RWPE2 (cell line): ENCODE measurements at regions not wholly inside any gene's neighbourhood (a gene's known extent, or its start where the extent isn't known, plus 50 kb on each side); places are given as distances from the start of the nearest gene placed in this dataset.

Experiments
- ATAC-seq: fragments of 200-7000 bp; cut with Tn5 transposase; 3 replicates; pipeline ENCODE4 v1.9.1; 2021; ENCODE audit warnings: low read depth
- DNase-seq: peaks from one replicate; pipeline ENCODE4 v3.0.0-alpha.2; 2020; ENCODE audit warnings: low spot score
- H3K27ac ChIP-seq: fragments of 450-650 bp; 2 replicates; pipeline ENCODE4 v1.5.1; 2017; ENCODE audit warnings: mild to moderate bottlenecking; ENCODE audit not compliant: poor library complexity, severe bottlenecking
- H3K27me3 ChIP-seq: fragments of 250-450 bp; sonication (Bioruptor Pico); 2 replicates; pipeline ENCODE4 v1.5.1; 2021; ENCODE audit warnings: mild to moderate bottlenecking, moderate library complexity; ENCODE audit not compliant: insufficient read depth, poor library complexity, severe bottlenecking
- H3K36me3 ChIP-seq: fragments of 250-450 bp; sonication (Bioruptor Pico); 2 replicates; pipeline ENCODE4 v1.5.1; 2020; ENCODE audit warnings: low read depth, mild to moderate bottlenecking, moderate library complexity
- H3K4me1 ChIP-seq: fragments of 250-450 bp; sonication (Bioruptor Pico); 2 replicates; pipeline ENCODE4 v1.5.1; 2021; ENCODE audit warnings: mild to moderate bottlenecking, moderate library complexity; ENCODE audit not compliant: insufficient read depth, poor library complexity, severe bottlenecking
- H3K4me3 ChIP-seq: fragments of 250-450 bp; sonication (Bioruptor Pico); 2 replicates; pipeline ENCODE4 v1.5.1; 2021; ENCODE audit warnings: mild to moderate bottlenecking, moderate library complexity; ENCODE audit not compliant: severe bottlenecking
- H3K9me3 ChIP-seq: fragments of 250-450 bp; sonication (Bioruptor Pico); 2 replicates; pipeline ENCODE4 v1.5.1; 2021; ENCODE audit warnings: mild to moderate bottlenecking, moderate library complexity; ENCODE audit not compliant: severe bottlenecking
- TF ChIP-seq, protein P1 (sequence below): fragments of 450-650 bp; IDR thresholded peaks from one replicate; pipeline ENCODE4 v1.5.1; 2017; ENCODE audit warnings: mild to moderate bottlenecking, moderate library complexity; ENCODE audit not compliant: poor library complexity, severe bottlenecking

DNA sequence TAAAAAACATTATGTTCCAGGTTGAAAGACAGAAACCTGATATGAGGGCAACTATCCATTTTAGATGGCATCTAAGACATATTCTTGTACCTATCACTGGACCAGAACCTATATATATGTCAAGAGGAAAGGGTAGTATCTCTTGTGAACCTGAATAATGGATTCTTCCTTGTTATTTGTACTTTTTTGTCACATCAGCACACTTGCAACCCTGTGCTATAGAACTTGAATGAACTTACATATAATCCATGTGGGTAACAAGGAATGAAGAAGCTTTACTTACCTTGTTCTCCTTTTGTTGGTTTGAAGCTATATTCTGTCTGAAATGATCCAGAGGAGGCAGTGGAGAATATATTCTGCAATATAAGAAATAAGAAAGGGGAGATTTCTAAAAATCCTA is 483.7 kb upstream of the ATXN8OS start:
- DNase-seq = no peak
- Histone ChIP-seq H3K4me1 (no peaks in the 10 kb centered on the region), H3K36me3 (no peaks in the 10 kb centered on the region), H3K27me3 (no peaks in the 10 kb centered on the region), H3K27ac (no peak overlapping the region), H3K9me3 (no peaks in the 10 kb centered on the region), H3K4me3 (no peak overlapping the region)
- no peak for ATAC-seq
- TF ChIP-seq, protein P1, sequence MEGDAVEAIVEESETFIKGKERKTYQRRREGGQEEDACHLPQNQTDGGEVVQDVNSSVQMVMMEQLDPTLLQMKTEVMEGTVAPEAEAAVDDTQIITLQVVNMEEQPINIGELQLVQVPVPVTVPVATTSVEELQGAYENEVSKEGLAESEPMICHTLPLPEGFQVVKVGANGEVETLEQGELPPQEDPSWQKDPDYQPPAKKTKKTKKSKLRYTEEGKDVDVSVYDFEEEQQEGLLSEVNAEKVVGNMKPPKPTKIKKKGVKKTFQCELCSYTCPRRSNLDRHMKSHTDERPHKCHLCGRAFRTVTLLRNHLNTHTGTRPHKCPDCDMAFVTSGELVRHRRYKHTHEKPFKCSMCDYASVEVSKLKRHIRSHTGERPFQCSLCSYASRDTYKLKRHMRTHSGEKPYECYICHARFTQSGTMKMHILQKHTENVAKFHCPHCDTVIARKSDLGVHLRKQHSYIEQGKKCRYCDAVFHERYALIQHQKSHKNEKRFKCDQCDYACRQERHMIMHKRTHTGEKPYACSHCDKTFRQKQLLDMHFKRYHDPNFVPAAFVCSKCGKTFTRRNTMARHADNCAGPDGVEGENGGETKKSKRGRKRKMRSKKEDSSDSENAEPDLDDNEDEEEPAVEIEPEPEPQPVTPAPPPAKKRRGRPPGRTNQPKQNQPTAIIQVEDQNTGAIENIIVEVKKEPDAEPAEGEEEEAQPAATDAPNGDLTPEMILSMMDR = no peak

- Histone ChIP-seq H3K4me3 (no peak overlapping the region), H3K9me3 (no peaks in the 10 kb centered on the region), H3K36me3 (no peaks in the 10 kb centered on the region), H3K4me1 (no peaks in the 10 kb centered on the region), H3K27me3 (no peaks in the 10 kb centered on the region), H3K27ac (no peak overlapping the region)
- no peak for DNase-seq
- ATAC-seq = no peak
- TF ChIP-seq, protein P1 = no peak
Observed at GRCh38 chr13:69619651-69620050, 488.0 kb upstream of the ATXN8OS start.

DNA sequence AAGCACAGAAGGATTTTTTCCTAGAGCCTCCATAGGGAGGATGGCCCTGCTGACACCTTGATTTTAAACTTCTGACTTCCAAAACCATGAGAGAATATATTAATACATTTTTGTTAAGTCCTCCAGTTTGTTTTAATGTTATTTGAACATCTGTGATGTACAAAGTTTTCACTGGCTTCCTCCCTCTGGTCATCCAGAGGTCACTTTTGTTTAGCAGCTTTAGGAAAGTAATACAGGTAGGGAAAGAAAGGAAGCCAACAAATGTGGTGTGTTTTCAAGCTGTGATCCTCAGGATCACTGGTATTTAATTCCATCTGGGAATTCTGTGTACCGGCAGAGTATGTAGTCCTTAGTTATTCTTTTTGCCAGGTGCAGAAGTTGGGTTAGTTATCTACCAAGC is 488.8 kb upstream of the ATXN8OS start:
- Histone ChIP-seq H3K27ac (no peak overlapping the region), H3K9me3 (no peaks in the 10 kb centered on the region), H3K4me3 (no peak overlapping the region), H3K36me3 (no peaks in the 10 kb centered on the region), H3K4me1 (no peaks in the 10 kb centered on the region), H3K27me3 (no peaks in the 10 kb centered on the region)
- TF ChIP-seq, protein P1 = no peak
- ATAC-seq (no peak), DNase-seq (no peak)

GRCh38 chr13:69618393-69618792 is 489.2 kb upstream of the ATXN8OS start:
- Histone ChIP-seq H3K4me3 (no peak overlapping the region), H3K4me1 (no peaks in the 10 kb centered on the region), H3K36me3 (no peaks in the 10 kb centered on the region), H3K27me3 (no peaks in the 10 kb centered on the region), H3K27ac (no peak overlapping the region), H3K9me3 (no peaks in the 10 kb centered on the region)
- TF ChIP-seq, protein P1 = no peak
- ATAC-seq = no peak
- DNase-seq = no peak

DNA sequence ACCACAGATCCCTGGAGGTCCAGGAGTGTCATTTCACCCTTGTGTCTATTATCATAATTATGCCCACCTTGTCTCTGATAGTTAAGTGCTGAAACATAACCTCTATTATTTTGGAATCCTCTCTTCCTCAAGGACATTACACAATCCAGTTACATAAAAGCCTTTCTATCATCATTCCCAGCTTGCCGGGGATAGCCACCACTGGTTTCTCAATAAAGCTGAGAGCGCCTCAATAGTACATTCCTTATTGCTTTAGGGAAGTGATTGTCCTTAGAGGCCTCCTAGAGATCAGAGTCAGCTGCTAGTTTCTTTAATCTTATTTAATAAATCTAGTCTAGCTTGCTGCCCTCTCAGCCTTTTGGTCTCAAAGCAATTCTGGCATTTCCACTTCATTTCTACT is 490.0 kb upstream of the ATXN8OS start:
- Histone ChIP-seq H3K27ac (no peak overlapping the region), H3K27me3 (no peaks in the 10 kb centered on the region), H3K36me3 (no peaks in the 10 kb centered on the region), H3K9me3 (no peaks in the 10 kb centered on the region), H3K4me3 (no peak overlapping the region), H3K4me1 (no peaks in the 10 kb centered on the region)
- no peak for ATAC-seq
- no peak for DNase-seq
- TF ChIP-seq, protein P1 = no peak
